Sigmoid colon (tissue), 6 donors: ENCODE measurements at regions not wholly inside any gene's neighbourhood (a gene's known extent, or its start where the extent isn't known, plus 50 kb on each side); places are given as distances from the start of the nearest gene placed in this dataset.
"Not testable (repeated sequence)": the region's sequence is repeated elsewhere in the genome, so short reads cannot be mapped to it uniquely, and the experiment has no call there.

Experiments used
- DNase-seq: peaks from one replicate; pipeline ENCODE4 v3.0.0-alpha.2; 2019
- H3K27ac ChIP-seq, 4 donors: fragments of 200-600 bp; sonication (generic); one replicate each; pipeline ENCODE4 v1.5.1; 2016 to 2019; ENCODE audit warnings: mild to moderate bottlenecking in 1 of 4
- H3K27me3 ChIP-seq, 3 donors: fragments of 200-600 bp; sonication (generic); one replicate each; pipeline ENCODE4 v1.5.1; 2019; ENCODE audit warnings: mild to moderate bottlenecking in 1 of 3
- H3K36me3 ChIP-seq, 4 donors: fragments of 200-600 bp; sonication (generic); one replicate each; pipeline ENCODE4 v1.5.1; 2016 to 2019
- H3K4me1 ChIP-seq, 4 donors: fragments of 200-600 bp; sonication (generic); one replicate each; pipeline ENCODE4 v1.5.1; 2017 to 2019
- H3K4me3 ChIP-seq, 4 donors: fragments of 200-600 bp; sonication (generic); one replicate each; pipeline ENCODE4 v1.5.1; 2017 to 2019; ENCODE audit warnings: mild to moderate bottlenecking in 2 of 4, moderate library complexity in 1 of 4
- H3K9me3 ChIP-seq, 4 donors: fragments of 200-600 bp in 3 of 4; sonication (generic) in 3 of 4; one replicate each; pipeline versions ENCODE4 v1.5.1 to v1.6.1; 2013 to 2019
- EP300 ChIP-seq, 4 donors: sonication (generic); formaldehyde crosslinking; IDR thresholded peaks; one replicate each; pipeline ENCODE4 v1.6.1; 2017; ENCODE audit warnings: antibody characterized with exemption in 4 of 4
- POLR2A ChIP-seq, 2 donors: fragments of 450-650 bp; IDR thresholded peaks; one replicate each; pipeline ENCODE4 v1.6.1; 2016; ENCODE audit warnings: antibody characterized with exemption in 2 of 2, mild to moderate bottlenecking in 2 of 2, moderate library complexity in 2 of 2
- POLR2AphosphoS5 ChIP-seq, 4 donors: sonication (generic); formaldehyde crosslinking; IDR thresholded peaks; one replicate each; pipeline ENCODE4 v1.6.1; 2017; ENCODE audit warnings: antibody characterized with exemption in 4 of 4
- WGBS, 2 donors: extraction: QIAGEN DNeasy Blood & Tissue Kit; methylation state at CpG; one replicate each; pipeline ENCODE4 v1.1.7; 2013; 5-methylcytosine and 5-hydroxymethylcytosine counted together
- intact Hi-C: fragments of 100-400 bp; cut with DNase I; formaldehyde crosslinking; loops from one replicate; pipeline ENCODE4 v1.15.1; 2023
- TF ChIP-seq, protein P1 (sequence below), 4 experiments: fragments of 450-650 bp in 3 of 4; fragments of 200-600 bp in 1 of 4; IDR thresholded peaks; one replicate each; pipeline ENCODE4 v1.5.1; 2016 to 2019; ENCODE audit warnings: antibody characterized with exemption in 4 of 4, mild to moderate bottlenecking in 3 of 4, moderate library complexity in 2 of 4
- donor health status: healthy with polysubstance abuse.
- donor health status: healthy.

DNA sequence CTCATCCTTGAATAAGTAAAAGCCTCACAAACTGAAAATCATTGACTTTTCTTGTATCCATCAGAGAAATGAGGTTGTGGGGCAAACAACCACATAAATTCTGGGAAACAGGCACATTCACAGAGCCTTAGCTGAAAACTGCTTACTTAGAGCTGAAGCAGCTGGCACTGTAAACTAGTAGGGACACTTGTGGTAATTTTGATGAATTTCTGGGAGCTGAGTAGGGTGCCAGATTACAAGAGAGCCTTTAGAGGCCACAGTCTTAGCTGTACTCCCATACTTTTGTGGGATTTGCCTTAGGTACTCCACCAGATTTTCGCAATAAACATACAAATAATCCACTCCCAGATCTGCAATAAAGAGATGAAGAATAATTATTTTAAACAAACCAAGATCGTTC, 315.2 kb downstream of the TMX3 start:
- H3K9me3 ChIP-seq, result no peaks in the 10 kb centered on the region
- DNase-seq, result no peak
- no peak overlapping the region for H3K4me3 ChIP-seq
- TF ChIP-seq POLR2A (IDR thresholded peaks at IDR 0.05) (no peak), POLR2AphosphoS5 (IDR thresholded peaks at IDR 0.05) (no peak), EP300 (IDR thresholded peaks at IDR 0.05) (no peak)
- TF ChIP-seq, protein P1, sequence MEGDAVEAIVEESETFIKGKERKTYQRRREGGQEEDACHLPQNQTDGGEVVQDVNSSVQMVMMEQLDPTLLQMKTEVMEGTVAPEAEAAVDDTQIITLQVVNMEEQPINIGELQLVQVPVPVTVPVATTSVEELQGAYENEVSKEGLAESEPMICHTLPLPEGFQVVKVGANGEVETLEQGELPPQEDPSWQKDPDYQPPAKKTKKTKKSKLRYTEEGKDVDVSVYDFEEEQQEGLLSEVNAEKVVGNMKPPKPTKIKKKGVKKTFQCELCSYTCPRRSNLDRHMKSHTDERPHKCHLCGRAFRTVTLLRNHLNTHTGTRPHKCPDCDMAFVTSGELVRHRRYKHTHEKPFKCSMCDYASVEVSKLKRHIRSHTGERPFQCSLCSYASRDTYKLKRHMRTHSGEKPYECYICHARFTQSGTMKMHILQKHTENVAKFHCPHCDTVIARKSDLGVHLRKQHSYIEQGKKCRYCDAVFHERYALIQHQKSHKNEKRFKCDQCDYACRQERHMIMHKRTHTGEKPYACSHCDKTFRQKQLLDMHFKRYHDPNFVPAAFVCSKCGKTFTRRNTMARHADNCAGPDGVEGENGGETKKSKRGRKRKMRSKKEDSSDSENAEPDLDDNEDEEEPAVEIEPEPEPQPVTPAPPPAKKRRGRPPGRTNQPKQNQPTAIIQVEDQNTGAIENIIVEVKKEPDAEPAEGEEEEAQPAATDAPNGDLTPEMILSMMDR (IDR thresholded peaks at IDR 0.05), result no peak
- 69% methylated on average over 2 of the region's 2 CpGs for WGBS, 2 donors
- H3K27ac ChIP-seq, result no peak overlapping the region
- H3K27me3 ChIP-seq, result no peaks in the 10 kb centered on the region
- no peaks in the 10 kb centered on the region for H3K4me1 ChIP-seq
- intact Hi-C loops, result no loop called here
- H3K36me3 ChIP-seq, result no peaks in the 10 kb centered on the region

DNA sequence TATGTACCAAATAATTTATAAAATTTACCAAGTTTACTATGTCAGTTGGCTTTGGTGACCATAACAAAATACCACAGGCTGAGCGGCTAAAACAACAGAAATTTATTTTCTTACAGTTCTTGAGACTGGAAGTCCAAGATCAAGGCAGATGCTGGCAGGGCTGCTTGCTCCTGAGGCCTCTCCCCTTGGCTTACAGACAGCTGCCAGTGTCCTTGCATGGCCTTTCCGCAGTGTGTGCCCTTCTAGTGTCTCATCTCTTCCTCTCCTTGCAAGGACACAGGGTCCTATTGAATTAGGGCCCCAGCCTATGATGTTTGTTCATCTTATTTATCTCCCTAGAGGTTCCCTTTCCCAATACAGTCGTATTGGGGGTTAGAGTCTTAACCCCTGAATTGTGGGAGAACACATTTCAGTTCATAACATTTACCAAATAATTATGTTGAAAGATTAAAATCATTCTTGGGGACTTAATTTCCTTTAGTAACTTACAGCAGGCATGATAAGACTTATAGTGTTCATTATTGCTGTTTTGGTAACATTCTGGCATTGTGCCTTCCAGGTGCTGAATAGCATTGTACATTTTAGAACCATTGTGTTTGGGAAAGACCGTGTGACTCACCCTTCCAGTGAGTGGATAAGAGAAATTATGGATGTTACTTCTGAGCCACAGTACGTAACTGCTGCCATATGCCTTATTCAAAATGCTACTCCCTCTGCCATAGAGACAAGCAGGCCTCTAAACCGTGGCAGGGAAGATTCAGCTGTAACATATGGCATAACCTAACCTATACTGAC, 317.5 kb downstream of the TMX3 start:
- no peak overlapping the region for H3K27ac ChIP-seq
- no peaks in the 10 kb centered on the region for H3K9me3 ChIP-seq
- H3K4me1 ChIP-seq, result no peaks in the 10 kb centered on the region
- 62 to 69% methylated on average over 6 of the region's 6 CpGs for WGBS, 2 donors
- DNase-seq, result no peak
- no peaks in the 10 kb centered on the region for H3K36me3 ChIP-seq
- TF ChIP-seq POLR2A (IDR thresholded peaks at IDR 0.05) (no peak), EP300 (IDR thresholded peaks at IDR 0.05) (no peak), POLR2AphosphoS5 (IDR thresholded peaks at IDR 0.05) (no peak)
- TF ChIP-seq, protein P1 (IDR thresholded peaks at IDR 0.05), result no peak
- intact Hi-C loops, result no loop called here
- no peaks in the 10 kb centered on the region for H3K27me3 ChIP-seq
- no peak overlapping the region for H3K4me3 ChIP-seq

DNA sequence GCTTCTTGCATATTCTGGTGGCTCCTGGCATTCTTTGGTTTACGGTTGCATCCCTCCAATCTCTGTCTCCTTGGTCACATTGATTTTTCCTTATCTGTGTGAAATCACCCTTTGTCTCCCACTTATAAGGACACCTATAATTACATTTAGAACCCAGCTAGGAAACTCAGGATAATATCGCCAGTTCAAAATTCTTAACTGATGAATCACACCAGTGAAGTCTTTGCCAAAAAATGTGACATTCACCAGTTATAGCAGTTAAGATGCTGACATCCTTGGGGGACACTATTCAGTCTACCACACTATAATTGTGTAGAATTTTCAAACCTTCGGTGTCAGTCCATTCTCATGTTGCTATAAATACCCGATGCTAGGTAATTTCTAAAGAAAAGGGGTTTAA, 320.2 kb downstream of the TMX3 start:
- intact Hi-C loops, result no loop called here
- no peak overlapping the region for H3K4me3 ChIP-seq
- no peaks in the 10 kb centered on the region for H3K36me3 ChIP-seq
- DNase-seq, result no peak
- H3K4me1 ChIP-seq, result no peaks in the 10 kb centered on the region
- no peaks in the 10 kb centered on the region for H3K9me3 ChIP-seq
- H3K27me3 ChIP-seq, result no peaks in the 10 kb centered on the region
- 78 to 88% methylated on average over 4 of the region's 4 CpGs for WGBS, 2 donors
- TF ChIP-seq, protein P1 (IDR thresholded peaks at IDR 0.05), result no peak
- TF ChIP-seq POLR2A (IDR thresholded peaks at IDR 0.05) (no peak), EP300 (IDR thresholded peaks at IDR 0.05) (no peak), POLR2AphosphoS5 (IDR thresholded peaks at IDR 0.05) (no peak)
- no peak overlapping the region for H3K27ac ChIP-seq

DNA sequence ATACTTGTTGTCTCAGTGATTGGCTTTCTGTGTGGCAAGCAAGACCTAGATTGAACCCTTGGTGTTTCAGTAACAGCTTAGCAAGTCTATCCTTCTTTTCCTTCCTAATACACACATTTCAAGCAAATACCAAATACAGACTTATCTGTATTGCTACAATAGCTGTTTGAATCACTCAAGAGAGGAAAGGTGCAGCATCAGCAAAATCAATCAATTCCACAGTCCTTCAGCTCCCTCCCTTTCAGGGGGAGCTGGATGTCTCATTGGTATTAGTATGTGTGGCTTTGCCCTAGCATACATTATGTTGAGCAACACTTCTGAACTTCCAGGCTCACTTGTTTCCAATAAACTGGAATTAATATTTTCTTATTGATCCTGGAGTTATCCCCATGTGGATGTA, 323.1 kb downstream of the TMX3 start:
- intact Hi-C loops, result no loop called here
- no peaks in the 10 kb centered on the region for H3K9me3 ChIP-seq
- H3K27ac ChIP-seq, result no peak overlapping the region
- no peak overlapping the region for H3K4me3 ChIP-seq
- TF ChIP-seq POLR2A (IDR thresholded peaks at IDR 0.05), result no peak
- TF ChIP-seq POLR2AphosphoS5 (IDR thresholded peaks at IDR 0.05), result no peak
- no peak for TF ChIP-seq EP300 (IDR thresholded peaks at IDR 0.05)
- TF ChIP-seq, protein P1 (IDR thresholded peaks at IDR 0.05), result no peak
- no peaks in the 10 kb centered on the region for H3K36me3 ChIP-seq
- H3K4me1 ChIP-seq, result no peaks in the 10 kb centered on the region
- no peaks in the 10 kb centered on the region for H3K27me3 ChIP-seq
- DNase-seq, result no peak

DNA sequence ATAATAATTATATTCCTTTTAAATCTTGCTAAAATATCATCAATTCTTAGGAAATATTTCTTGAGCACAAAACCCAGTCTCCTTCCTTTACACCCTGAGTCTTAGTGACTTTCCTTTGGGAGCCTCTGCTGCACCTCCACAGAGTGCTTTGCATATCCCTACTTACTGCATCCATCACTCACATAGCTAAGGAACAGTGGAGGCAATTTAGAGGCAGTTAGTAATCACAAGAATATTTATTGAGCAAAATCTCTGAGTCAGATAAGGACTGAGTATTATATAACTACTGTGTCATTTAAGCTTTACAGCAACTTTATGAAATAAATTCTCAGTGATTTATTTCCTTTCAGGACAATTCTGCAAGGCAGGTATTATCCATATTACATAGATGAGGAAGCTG, 327.7 kb downstream of the TMX3 start:
- intact Hi-C loops, result no loop called here
- H3K27ac ChIP-seq, result no peak overlapping the region
- DNase-seq, result no peak
- no peak overlapping the region for H3K4me3 ChIP-seq
- no peaks in the 10 kb centered on the region for H3K27me3 ChIP-seq
- no peaks in the 10 kb centered on the region for H3K36me3 ChIP-seq
- H3K9me3 ChIP-seq, result peaks cover 0 to 4% (median 0%) of the 10 kb centered on the region in 4 donors
- no peaks in the 10 kb centered on the region for H3K4me1 ChIP-seq
- TF ChIP-seq POLR2AphosphoS5 (IDR thresholded peaks at IDR 0.05), result no peak
- TF ChIP-seq, protein P1 (IDR thresholded peaks at IDR 0.05), result no peak
- no peak for TF ChIP-seq POLR2A (IDR thresholded peaks at IDR 0.05)
- TF ChIP-seq EP300 (IDR thresholded peaks at IDR 0.05), result no peak

DNA sequence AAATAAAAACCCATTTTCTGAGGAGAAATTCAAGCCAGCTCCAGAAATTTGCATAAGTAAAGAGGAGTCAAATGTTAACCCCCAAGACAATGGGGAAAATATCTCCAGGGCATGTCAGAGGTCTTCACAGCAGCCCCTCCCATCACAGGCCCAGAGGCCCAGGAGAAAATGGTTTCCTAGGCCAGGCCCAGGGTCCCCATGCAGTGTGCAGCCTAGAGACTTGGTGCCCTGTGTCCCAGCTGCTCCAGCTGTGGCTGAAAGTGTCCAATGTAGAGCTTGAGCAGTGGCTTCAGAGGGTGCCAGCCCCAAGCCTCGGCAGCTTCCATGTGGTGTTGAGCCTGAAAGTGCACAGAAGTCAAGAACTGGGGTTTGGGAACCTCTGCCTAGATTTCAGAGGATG, 330.9 kb downstream of the TMX3 start:
- H3K4me3 ChIP-seq, H3K27me3 ChIP-seq, H3K36me3 ChIP-seq, H3K9me3 ChIP-seq, DNase-seq, H3K27ac ChIP-seq, H3K4me1 ChIP-seq, intact Hi-C loops: not testable (repeated sequence)
- WGBS, 2 donors, result 67 to 84% methylated on average over 1 of the region's 1 CpG
